Duodenal mucosa (tissue), 2 donors: ENCODE measurements at regions not wholly inside any gene's neighbourhood (a gene's known extent, or its start where the extent isn't known, plus 50 kb on each side); places are given as distances from the start of the nearest gene placed in this dataset.

Experiments
- H3K27ac ChIP-seq: one replicate; pipeline ENCODE4 v1.7.0; 2013; ENCODE audit warnings: low read depth, low read length
- H3K27me3 ChIP-seq, 2 donors: one replicate each; pipeline ENCODE4 v1.7.0; 2013; ENCODE audit warnings: low read length in 2 of 2, control low read depth in 1 of 2; ENCODE audit not compliant: insufficient read depth in 2 of 2, control insufficient read depth in 1 of 2
- H3K36me3 ChIP-seq, 2 donors: one replicate each; pipeline ENCODE4 v1.7.0; 2013; ENCODE audit warnings: low read length in 2 of 2, control low read depth in 1 of 2; ENCODE audit not compliant: insufficient read depth in 2 of 2, control insufficient read depth in 1 of 2
- H3K4me1 ChIP-seq, 2 donors: one replicate each; pipeline ENCODE4 v1.7.0; 2013; ENCODE audit warnings: low read length in 2 of 2, control low read depth in 1 of 2; ENCODE audit not compliant: insufficient read depth in 2 of 2, control insufficient read depth in 1 of 2
- H3K4me3 ChIP-seq, 2 donors: one replicate each; pipeline ENCODE4 v1.7.0; 2013; ENCODE audit warnings: low read length in 2 of 2, low read depth in 1 of 2
- H3K9ac ChIP-seq, 2 donors: one replicate each; pipeline ENCODE4 v1.7.0; 2013; ENCODE audit warnings: low read length in 2 of 2, low read depth in 1 of 2
- H3K9me3 ChIP-seq, 2 donors: one replicate each; pipeline ENCODE4 v1.7.0; 2013; ENCODE audit warnings: low read length in 2 of 2, control low read depth in 1 of 2; ENCODE audit not compliant: control insufficient read depth in 1 of 2

DNA sequence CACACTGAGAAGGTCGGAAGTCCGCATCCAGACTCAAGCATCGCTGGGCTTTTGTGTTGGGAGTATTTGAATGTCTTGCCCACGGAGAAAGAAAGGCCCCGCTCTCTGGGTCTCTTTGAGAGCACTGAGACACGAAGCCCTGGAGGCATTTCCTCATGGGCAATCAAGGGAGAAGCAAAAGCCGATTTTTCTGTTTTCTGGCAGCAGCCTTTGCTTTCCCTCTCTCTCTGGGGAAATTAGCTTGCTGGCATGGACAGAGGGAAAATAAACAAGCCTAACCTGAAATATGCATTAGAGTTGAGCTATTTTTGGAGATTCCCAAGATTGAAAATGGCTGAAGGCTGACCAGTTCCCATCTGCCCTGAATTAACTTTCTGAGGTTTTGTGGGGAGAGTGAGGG is 238.7 kb downstream of the HAPSTR1 start:
- H3K4me3 ChIP-seq = no peak overlapping the region
- H3K27me3 ChIP-seq = no peaks in the 10 kb centered on the region
- H3K4me1 ChIP-seq = peaks cover 7 to 8% of the 10 kb centered on the region in 2 donors
- H3K36me3 ChIP-seq = no peaks in the 10 kb centered on the region
- H3K27ac ChIP-seq = no peak overlapping the region
- H3K9ac ChIP-seq = no peak overlapping the region
- H3K9me3 ChIP-seq = peaks cover 0 to 4% of the 10 kb centered on the region in 2 donors

DNA sequence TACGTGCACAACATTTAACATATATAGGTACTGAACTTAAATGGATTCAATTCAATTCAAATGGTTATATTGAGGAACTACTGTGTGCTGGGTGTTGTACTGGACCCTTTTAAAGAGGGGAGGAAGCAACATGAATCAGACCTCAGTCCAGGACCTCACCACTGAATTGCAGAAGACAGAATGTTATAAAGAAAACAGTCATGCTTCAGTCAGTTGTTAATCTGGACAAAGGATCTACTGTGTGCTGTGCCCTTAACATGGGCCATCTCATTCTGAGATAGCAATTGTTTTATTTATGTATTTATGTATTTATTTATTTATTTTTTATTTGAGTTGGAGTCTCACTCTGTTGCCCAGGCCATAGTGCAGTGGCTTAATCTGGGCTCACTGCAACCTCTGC is 240.1 kb downstream of the HAPSTR1 start:
- Histone ChIP-seq H3K36me3 (no peaks in the 10 kb centered on the region), H3K27me3 (no peaks in the 10 kb centered on the region), H3K4me1 (peaks cover 7 to 8% of the 10 kb centered on the region in 2 donors), H3K9ac (no peak overlapping the region), H3K4me3 (no peak overlapping the region), H3K27ac (no peak overlapping the region), H3K9me3 (peaks cover 0 to 4% of the 10 kb centered on the region in 2 donors)

- H3K9me3 ChIP-seq = peaks cover 0 to 4% of the 10 kb centered on the region in 2 donors
- no peak overlapping the region for H3K9ac ChIP-seq
- H3K27me3 ChIP-seq = no peaks in the 10 kb centered on the region
- peaks cover 7 to 8% of the 10 kb centered on the region in 2 donors for H3K4me1 ChIP-seq
- no peak overlapping the region for H3K27ac ChIP-seq
- H3K4me3 ChIP-seq = no peak overlapping the region
- no peaks in the 10 kb centered on the region for H3K36me3 ChIP-seq
These were observed 241.2 kb downstream of the HAPSTR1 start for GRCh38 chr16:9332574-9333148.

- H3K36me3 ChIP-seq = no peaks in the 10 kb centered on the region
- no peak overlapping the region for H3K4me3 ChIP-seq
- H3K27me3 ChIP-seq = no peaks in the 10 kb centered on the region
- H3K9ac ChIP-seq = no peak overlapping the region
- H3K4me1 ChIP-seq = peaks cover 2 to 3% of the 10 kb centered on the region in 2 donors
- no peak overlapping the region for H3K27ac ChIP-seq
- peaks cover 0 to 4% of the 10 kb centered on the region in 2 donors for H3K9me3 ChIP-seq
These were observed 242.0 kb downstream of the HAPSTR1 start for GRCh38 chr16:9333469-9333868.

GRCh38 chr16:9334103-9334502 is 242.7 kb downstream of the HAPSTR1 start:
- no peak overlapping the region for H3K4me3 ChIP-seq
- H3K27ac ChIP-seq = no peak overlapping the region
- no peaks in the 10 kb centered on the region for H3K36me3 ChIP-seq
- no peaks in the 10 kb centered on the region for H3K4me1 ChIP-seq
- H3K27me3 ChIP-seq = no peaks in the 10 kb centered on the region
- peaks cover 0 to 4% of the 10 kb centered on the region in 2 donors for H3K9me3 ChIP-seq
- no peak overlapping the region for H3K9ac ChIP-seq

GRCh38 chr16:9337308-9338032 is 246.0 kb downstream of the HAPSTR1 start:
- Histone ChIP-seq H3K36me3 (no peaks in the 10 kb centered on the region), H3K9me3 (peaks cover 0 to 4% of the 10 kb centered on the region in 2 donors), H3K4me1 (no peaks in the 10 kb centered on the region), H3K27me3 (no peaks in the 10 kb centered on the region), H3K27ac (no peak overlapping the region), H3K4me3 (no peak overlapping the region), H3K9ac (no peak overlapping the region)

- Histone ChIP-seq H3K4me3 (no peak overlapping the region), H3K9ac (no peak overlapping the region), H3K9me3 (no peaks in the 10 kb centered on the region), H3K27me3 (no peaks in the 10 kb centered on the region), H3K36me3 (no peaks in the 10 kb centered on the region), H3K4me1 (no peaks in the 10 kb centered on the region), H3K27ac (no peak overlapping the region)
These were observed 246.6 kb downstream of the HAPSTR1 start for GRCh38 chr16:9338068-9338467.

DNA sequence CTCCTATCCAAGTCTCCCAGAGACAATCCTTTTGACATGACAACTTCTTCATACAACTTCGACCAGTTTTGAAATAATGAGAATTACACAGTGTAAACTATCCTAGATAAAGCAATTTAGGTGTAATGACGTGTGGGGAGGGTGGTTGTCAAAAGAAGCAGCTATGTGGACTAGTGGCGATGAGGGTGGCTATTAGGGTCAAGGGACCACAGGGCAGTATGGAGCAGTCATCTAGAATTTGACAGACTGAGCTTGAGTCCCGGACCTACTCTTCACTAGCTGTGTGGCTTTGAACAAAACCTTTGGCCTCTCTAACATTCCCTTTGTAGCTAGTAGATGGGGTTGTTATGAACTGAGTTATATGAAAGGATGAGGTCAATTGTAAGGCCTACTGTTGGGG is 247.1 kb downstream of the HAPSTR1 start:
- Histone ChIP-seq H3K36me3 (no peaks in the 10 kb centered on the region), H3K27ac (no peak overlapping the region), H3K9ac (no peak overlapping the region), H3K9me3 (no peaks in the 10 kb centered on the region), H3K4me3 (no peak overlapping the region), H3K4me1 (no peaks in the 10 kb centered on the region), H3K27me3 (no peaks in the 10 kb centered on the region)

DNA sequence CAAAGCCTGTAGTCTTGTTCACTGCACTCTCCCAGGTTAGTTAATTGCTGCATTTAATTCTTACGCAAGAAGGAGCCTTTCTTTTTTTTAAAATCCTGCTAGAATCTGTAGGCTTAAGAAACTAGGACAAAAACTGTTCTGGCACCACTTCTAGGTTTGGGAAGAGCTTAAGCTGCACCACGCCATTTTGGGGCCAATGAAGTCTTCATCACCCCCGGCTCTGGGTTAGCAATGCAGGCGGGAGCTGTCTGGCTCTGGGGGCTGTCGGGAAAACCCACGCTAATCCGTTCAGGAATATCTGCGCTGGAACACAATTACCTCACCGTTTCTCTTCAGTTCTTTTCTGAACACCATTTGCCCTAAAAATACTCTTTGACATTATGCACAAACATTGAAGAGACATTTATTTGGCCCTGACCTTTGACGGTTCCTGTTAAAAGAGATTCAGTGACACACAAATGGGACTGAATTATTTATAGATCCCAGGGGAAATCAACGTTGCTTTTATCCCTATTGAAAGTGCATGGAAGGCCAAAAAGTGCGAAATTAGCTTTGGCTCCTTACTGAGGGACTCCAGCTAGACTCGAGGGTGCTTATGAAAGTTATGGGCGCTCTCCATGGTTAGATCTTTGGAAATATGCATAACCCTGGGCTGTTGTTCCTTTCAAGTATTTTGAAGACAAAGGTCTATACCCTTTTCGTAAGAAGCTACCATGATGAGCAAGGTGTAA is 249.2 kb downstream of the HAPSTR1 start:
- Histone ChIP-seq H3K4me1 (no peaks in the 10 kb centered on the region), H3K27ac (no peak overlapping the region), H3K36me3 (no peaks in the 10 kb centered on the region), H3K27me3 (no peaks in the 10 kb centered on the region), H3K4me3 (no peak overlapping the region), H3K9me3 (no peaks in the 10 kb centered on the region), H3K9ac (no peak overlapping the region)

DNA sequence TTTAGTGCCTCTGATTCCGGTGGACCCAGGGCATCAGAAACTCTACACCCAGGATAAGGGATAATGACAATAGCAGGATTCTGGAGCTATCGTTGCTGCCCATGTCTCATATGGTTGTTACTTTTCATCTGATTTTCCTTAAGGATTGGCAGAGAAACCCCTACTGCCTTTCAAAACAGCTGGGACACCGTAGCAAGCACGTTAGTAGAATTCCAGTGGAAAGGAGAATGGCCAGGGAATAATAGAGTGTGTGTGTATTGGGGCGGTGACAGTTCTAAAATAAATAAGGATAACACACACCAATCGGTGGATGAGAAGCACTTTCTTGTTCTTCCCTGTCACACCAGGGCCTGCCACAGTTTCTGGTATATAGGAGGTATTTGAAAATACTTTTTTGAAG is 251.8 kb downstream of the HAPSTR1 start:
- no peaks in the 10 kb centered on the region for H3K4me1 ChIP-seq
- H3K27ac ChIP-seq = no peak overlapping the region
- no peaks in the 10 kb centered on the region for H3K36me3 ChIP-seq
- no peaks in the 10 kb centered on the region for H3K27me3 ChIP-seq
- H3K9ac ChIP-seq = no peak overlapping the region
- no peaks in the 10 kb centered on the region for H3K9me3 ChIP-seq
- H3K4me3 ChIP-seq = no peak overlapping the region
